WTC11 (cell line): ENCODE measurements at regions not wholly inside any gene's neighbourhood (a gene's known extent, or its start where the extent isn't known, plus 50 kb on each side); places are given as distances from the start of the nearest gene placed in this dataset.

ENCODE experiments used
- ATAC-seq: fragments of 200-7000 bp; cut with Tn5 transposase; 2 replicates; pipeline ENCODE4 v1.10.0; 2021; ENCODE audit warnings: mild to moderate bottlenecking, moderate library complexity
- CTCF ChIA-PET: fragments of 300-600 bp; sonication (Branson Sonifier 250); formaldehyde crosslinking; loops from one replicate; lab custom pipeline; 2021; ENCODE audit warnings: antibody characterized with exemption; lab: Charles Lee
- POLR2A ChIA-PET: fragments of 350-600 bp; sonication (Branson Sonifier 250); formaldehyde crosslinking; loops from one replicate; lab custom pipeline; 2021; ENCODE audit warnings: antibody characterized with exemption; lab: Charles Lee
- DNase-seq: peaks from one replicate; pipeline ENCODE4 v3.0.0; 2021; ENCODE audit warnings: low spot score
- H3K27ac Mint-ChIP-seq: 2 replicates; pipeline ENCODE4 v1.8.0; 2021; ENCODE audit warnings: mixed read lengths
- H3K27me3 Mint-ChIP-seq: 2 replicates; pipeline ENCODE4 v1.8.0; 2021; ENCODE audit warnings: low read depth, mild to moderate bottlenecking, moderate library complexity, mixed read lengths
- H3K36me3 Mint-ChIP-seq: 2 replicates; pipeline ENCODE4 v1.8.0; 2021; ENCODE audit warnings: mixed read lengths
- H3K4me1 Mint-ChIP-seq: 2 replicates; pipeline ENCODE4 v1.8.0; 2022; ENCODE audit warnings: mixed read lengths
- H3K4me3 Mint-ChIP-seq: 2 replicates; pipeline ENCODE4 v1.8.0; 2021; ENCODE audit warnings: mild to moderate bottlenecking, moderate library complexity, mixed read lengths
- H3K9me3 Mint-ChIP-seq: 2 replicates; pipeline ENCODE4 v1.8.0; 2021; ENCODE audit warnings: mixed read lengths
- AR ChIP-seq: fragments of 250-450 bp; sonication (Bioruptor Pico); IDR thresholded peaks from 2 replicates; pipeline ENCODE4 v1.9.0; 2021; ENCODE audit warnings: mild to moderate bottlenecking
- CDX4 ChIP-seq: fragments of 250-450 bp; sonication (Bioruptor Pico); IDR thresholded peaks from 2 replicates; pipeline ENCODE4 v1.9.0; 2021; ENCODE audit warnings: moderate library complexity, mild to moderate bottlenecking, inconsistent platforms, borderline replicate concordance
- CREM ChIP-seq: sonication (generic); formaldehyde crosslinking; IDR thresholded peaks from 2 replicates; pipeline ENCODE4 v1.8.1; 2022; ENCODE audit warnings: mild to moderate bottlenecking, missing genetic modification reagents, moderate library complexity
- GABPB1 ChIP-seq: sonication (generic); formaldehyde crosslinking; IDR thresholded peaks from 2 replicates; pipeline ENCODE4 v1.8.1; 2023; ENCODE audit warnings: mild to moderate bottlenecking, missing genetic modification reagents
- JUN ChIP-seq: sonication (generic); formaldehyde crosslinking; IDR thresholded peaks from 2 replicates; pipeline ENCODE4 v1.8.0; 2023; ENCODE audit warnings: mild to moderate bottlenecking, missing genetic modification reagents
- NFE2L1 ChIP-seq: sonication (generic); formaldehyde crosslinking; IDR thresholded peaks from 2 replicates; pipeline ENCODE4 v1.8.1; 2023; ENCODE audit warnings: missing genetic modification reagents
- NR2C2 ChIP-seq: sonication (generic); formaldehyde crosslinking; IDR thresholded peaks from 2 replicates; pipeline ENCODE4 v1.8.0; 2022; ENCODE audit warnings: mild to moderate bottlenecking, missing genetic modification reagents
- RORB ChIP-seq: fragments of 250-450 bp; sonication (Bioruptor Pico); IDR thresholded peaks from 2 replicates; pipeline ENCODE4 v1.9.0; 2021; ENCODE audit warnings: mild to moderate bottlenecking
- SOX15 ChIP-seq: fragments of 250-450 bp; sonication (Bioruptor Pico); IDR thresholded peaks from 2 replicates; pipeline ENCODE4 v1.9.0; 2021; ENCODE audit warnings: mild to moderate bottlenecking
- TP53 ChIP-seq: sonication (generic); formaldehyde crosslinking; IDR thresholded peaks from 2 replicates; pipeline ENCODE4 v1.8.1; 2023; ENCODE audit warnings: mild to moderate bottlenecking, missing genetic modification reagents
- ZNF121 ChIP-seq: sonication (generic); formaldehyde crosslinking; IDR thresholded peaks from 2 replicates; pipeline ENCODE4 v1.8.0; 2023; ENCODE audit warnings: missing genetic modification reagents
- ZNF423 ChIP-seq: fragments of 250-450 bp; sonication (Bioruptor Pico); IDR thresholded peaks from 2 replicates; pipeline ENCODE4 v2.1.2; 2022; ENCODE audit warnings: mild to moderate bottlenecking, moderate library complexity
- TF ChIP-seq, protein P1 (sequence below): sonication (generic); formaldehyde crosslinking; IDR thresholded peaks from 2 replicates; pipeline ENCODE4 v1.8.1; 2023; ENCODE audit warnings: mild to moderate bottlenecking, missing genetic modification reagents, borderline replicate concordance
- TF ChIP-seq, protein P2 (sequence below): sonication (generic); formaldehyde crosslinking; IDR thresholded peaks from 2 replicates; pipeline ENCODE4 v1.8.0; 2023; ENCODE audit warnings: missing genetic modification reagents, mild to moderate bottlenecking, borderline replicate concordance
- TF ChIP-seq, protein P3 (sequence below): sonication (generic); formaldehyde crosslinking; IDR thresholded peaks from 2 replicates; pipeline ENCODE4 v1.8.1; 2022; ENCODE audit warnings: mild to moderate bottlenecking, missing genetic modification reagents, moderate library complexity, borderline replicate concordance

DNA sequence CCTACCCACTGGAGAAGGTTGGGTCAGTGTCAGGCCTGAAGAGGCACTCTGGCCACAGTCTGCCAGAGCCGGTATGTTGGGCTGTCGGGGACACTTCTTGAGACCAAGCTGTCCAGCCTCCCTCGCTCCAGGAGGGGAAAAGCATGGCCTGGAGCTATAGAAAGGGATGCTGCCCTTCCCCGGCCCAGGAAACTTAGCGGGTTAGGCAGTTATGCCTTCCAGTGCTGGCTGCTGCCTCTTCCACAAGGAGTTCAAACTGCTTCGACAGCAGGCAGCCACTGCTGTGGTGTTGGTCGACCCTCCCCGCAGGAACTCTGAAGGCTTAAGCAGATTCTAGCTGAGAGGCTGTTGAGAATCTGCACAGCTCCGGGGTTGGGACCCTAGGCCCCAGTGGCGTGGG is 819.4 kb downstream of the DIPK2A start:
- TF ChIP-seq, protein P1, sequence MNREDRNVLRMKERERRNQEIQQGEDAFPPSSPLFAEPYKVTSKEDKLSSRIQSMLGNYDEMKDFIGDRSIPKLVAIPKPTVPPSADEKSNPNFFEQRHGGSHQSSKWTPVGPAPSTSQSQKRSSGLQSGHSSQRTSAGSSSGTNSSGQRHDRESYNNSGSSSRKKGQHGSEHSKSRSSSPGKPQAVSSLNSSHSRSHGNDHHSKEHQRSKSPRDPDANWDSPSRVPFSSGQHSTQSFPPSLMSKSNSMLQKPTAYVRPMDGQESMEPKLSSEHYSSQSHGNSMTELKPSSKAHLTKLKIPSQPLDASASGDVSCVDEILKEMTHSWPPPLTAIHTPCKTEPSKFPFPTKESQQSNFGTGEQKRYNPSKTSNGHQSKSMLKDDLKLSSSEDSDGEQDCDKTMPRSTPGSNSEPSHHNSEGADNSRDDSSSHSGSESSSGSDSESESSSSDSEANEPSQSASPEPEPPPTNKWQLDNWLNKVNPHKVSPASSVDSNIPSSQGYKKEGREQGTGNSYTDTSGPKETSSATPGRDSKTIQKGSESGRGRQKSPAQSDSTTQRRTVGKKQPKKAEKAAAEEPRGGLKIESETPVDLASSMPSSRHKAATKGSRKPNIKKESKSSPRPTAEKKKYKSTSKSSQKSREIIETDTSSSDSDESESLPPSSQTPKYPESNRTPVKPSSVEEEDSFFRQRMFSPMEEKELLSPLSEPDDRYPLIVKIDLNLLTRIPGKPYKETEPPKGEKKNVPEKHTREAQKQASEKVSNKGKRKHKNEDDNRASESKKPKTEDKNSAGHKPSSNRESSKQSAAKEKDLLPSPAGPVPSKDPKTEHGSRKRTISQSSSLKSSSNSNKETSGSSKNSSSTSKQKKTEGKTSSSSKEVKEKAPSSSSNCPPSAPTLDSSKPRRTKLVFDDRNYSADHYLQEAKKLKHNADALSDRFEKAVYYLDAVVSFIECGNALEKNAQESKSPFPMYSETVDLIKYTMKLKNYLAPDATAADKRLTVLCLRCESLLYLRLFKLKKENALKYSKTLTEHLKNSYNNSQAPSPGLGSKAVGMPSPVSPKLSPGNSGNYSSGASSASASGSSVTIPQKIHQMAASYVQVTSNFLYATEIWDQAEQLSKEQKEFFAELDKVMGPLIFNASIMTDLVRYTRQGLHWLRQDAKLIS (CRISPR knock-in tag), result no peak
- TF ChIP-seq, protein P2, sequence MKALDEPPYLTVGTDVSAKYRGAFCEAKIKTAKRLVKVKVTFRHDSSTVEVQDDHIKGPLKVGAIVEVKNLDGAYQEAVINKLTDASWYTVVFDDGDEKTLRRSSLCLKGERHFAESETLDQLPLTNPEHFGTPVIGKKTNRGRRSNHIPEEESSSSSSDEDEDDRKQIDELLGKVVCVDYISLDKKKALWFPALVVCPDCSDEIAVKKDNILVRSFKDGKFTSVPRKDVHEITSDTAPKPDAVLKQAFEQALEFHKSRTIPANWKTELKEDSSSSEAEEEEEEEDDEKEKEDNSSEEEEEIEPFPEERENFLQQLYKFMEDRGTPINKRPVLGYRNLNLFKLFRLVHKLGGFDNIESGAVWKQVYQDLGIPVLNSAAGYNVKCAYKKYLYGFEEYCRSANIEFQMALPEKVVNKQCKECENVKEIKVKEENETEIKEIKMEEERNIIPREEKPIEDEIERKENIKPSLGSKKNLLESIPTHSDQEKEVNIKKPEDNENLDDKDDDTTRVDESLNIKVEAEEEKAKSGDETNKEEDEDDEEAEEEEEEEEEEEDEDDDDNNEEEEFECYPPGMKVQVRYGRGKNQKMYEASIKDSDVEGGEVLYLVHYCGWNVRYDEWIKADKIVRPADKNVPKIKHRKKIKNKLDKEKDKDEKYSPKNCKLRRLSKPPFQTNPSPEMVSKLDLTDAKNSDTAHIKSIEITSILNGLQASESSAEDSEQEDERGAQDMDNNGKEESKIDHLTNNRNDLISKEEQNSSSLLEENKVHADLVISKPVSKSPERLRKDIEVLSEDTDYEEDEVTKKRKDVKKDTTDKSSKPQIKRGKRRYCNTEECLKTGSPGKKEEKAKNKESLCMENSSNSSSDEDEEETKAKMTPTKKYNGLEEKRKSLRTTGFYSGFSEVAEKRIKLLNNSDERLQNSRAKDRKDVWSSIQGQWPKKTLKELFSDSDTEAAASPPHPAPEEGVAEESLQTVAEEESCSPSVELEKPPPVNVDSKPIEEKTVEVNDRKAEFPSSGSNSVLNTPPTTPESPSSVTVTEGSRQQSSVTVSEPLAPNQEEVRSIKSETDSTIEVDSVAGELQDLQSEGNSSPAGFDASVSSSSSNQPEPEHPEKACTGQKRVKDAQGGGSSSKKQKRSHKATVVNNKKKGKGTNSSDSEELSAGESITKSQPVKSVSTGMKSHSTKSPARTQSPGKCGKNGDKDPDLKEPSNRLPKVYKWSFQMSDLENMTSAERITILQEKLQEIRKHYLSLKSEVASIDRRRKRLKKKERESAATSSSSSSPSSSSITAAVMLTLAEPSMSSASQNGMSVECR (CRISPR knock-in tag), result no peak
- TF ChIP-seq NR2C2 (CRISPR knock-in tag) (no peak), NFE2L1 (no peak), RORB (no peak), GABPB1 (CRISPR knock-in tag) (no peak), ZNF423 (CRISPR knock-in tag) (no peak), AR (CRISPR knock-in tag) (no peak), CREM (CRISPR knock-in tag) (no peak)
- no peak for ATAC-seq
- DNase-seq, result no peak
- H3K4me1 Mint-ChIP-seq, result no peaks in the 10 kb centered on the region
- peaks cover under 1% of the 10 kb centered on the region; the same call in 1 of the 2 replicates for H3K36me3 Mint-ChIP-seq
- ChIA-PET POLR2A (no interaction called here), CTCF (no interaction called here)
- H3K4me3 Mint-ChIP-seq, result no peak overlapping the region
- no peaks in the 10 kb centered on the region for H3K27me3 Mint-ChIP-seq
- H3K27ac Mint-ChIP-seq, result no peak overlapping the region
- H3K9me3 Mint-ChIP-seq, result peaks cover 13% of the 10 kb centered on the region

DNA sequence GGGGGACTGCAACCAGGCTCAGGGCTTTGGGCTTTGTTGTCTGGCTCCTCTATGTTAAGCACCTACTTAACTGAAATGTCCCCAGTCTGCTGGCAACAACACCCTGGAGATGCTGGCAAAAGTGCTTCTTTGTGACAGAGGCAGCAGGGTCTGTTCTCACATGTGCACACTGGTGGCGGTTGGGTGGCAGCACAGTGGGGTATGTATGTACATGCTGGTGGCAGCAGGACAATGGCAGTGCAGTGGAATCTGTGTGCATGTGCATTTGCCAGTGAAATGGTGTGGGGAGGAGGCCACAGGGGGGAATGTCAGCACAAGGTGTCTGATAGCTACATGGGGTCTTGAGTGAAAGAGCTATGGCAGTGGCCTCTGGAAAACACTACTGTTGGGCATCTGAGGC is 830.3 kb downstream of the DIPK2A start:
- Mint-ChIP-seq H3K4me3 (no peak overlapping the region), H3K9me3 (peaks cover 5% of the 10 kb centered on the region), H3K4me1 (0 out of 2 replicates have a peak, but pooled peaks cover 3% of the 10 kb centered on the region), H3K27me3 (no peaks in the 10 kb centered on the region), H3K27ac (no peak overlapping the region), H3K36me3 (no peaks in the 10 kb centered on the region)
- TF ChIP-seq AR (CRISPR knock-in tag) (no peak), TP53 (CRISPR knock-in tag) (no peak), SOX15 (CRISPR knock-in tag) (no peak), ZNF423 (CRISPR knock-in tag) (no peak), CDX4 (no peak), ZNF121 (CRISPR knock-in tag) (no peak), JUN (CRISPR knock-in tag) (no peak), GABPB1 (CRISPR knock-in tag) (no peak)
- TF ChIP-seq, protein P3, sequence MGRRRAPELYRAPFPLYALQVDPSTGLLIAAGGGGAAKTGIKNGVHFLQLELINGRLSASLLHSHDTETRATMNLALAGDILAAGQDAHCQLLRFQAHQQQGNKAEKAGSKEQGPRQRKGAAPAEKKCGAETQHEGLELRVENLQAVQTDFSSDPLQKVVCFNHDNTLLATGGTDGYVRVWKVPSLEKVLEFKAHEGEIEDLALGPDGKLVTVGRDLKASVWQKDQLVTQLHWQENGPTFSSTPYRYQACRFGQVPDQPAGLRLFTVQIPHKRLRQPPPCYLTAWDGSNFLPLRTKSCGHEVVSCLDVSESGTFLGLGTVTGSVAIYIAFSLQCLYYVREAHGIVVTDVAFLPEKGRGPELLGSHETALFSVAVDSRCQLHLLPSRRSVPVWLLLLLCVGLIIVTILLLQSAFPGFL (CRISPR knock-in tag), result no peak
- POLR2A ChIA-PET, result interaction anchor here (0.5 kb wide), 1 partner anchor 212 kb away, joined by 3 read pairs; no protein-coding TSS in a partner anchor
- no peak for ATAC-seq
- CTCF ChIA-PET, result interaction anchor here (1.0 kb wide), 1 partner anchor 114 kb away, joined by 3 read pairs; no protein-coding TSS in a partner anchor
- no peak for DNase-seq
